Colonic mucosa (tissue), 4 donors: ENCODE measurements at regions not wholly inside any gene's neighbourhood (a gene's known extent, or its start where the extent isn't known, plus 50 kb on each side); places are given as distances from the start of the nearest gene placed in this dataset.

ENCODE experiments used
- DNase-seq: peaks from one replicate; pipeline ENCODE4 v3.0.0-alpha.2; 2020
- H3K27ac ChIP-seq: fragments of 200-600 bp; one replicate; pipeline ENCODE4 v1.8.0; 2021
- H3K27me3 ChIP-seq: fragments of 200-600 bp; one replicate; pipeline ENCODE4 v1.8.0; 2021
- H3K36me3 ChIP-seq: fragments of 200-600 bp; one replicate; pipeline ENCODE4 v1.8.0; 2021
- H3K4me1 ChIP-seq: fragments of 200-600 bp; one replicate; pipeline ENCODE4 v1.8.0; 2021; ENCODE audit warnings: mild to moderate bottlenecking
- H3K4me3 ChIP-seq: fragments of 200-600 bp; one replicate; pipeline ENCODE4 v1.8.0; 2021
- H3K9ac ChIP-seq, 2 donors: one replicate each; pipeline ENCODE4 v1.7.0; 2013; ENCODE audit warnings: control low read depth in 2 of 2, low read depth in 2 of 2, low read length in 2 of 2
- H3K9me3 ChIP-seq: fragments of 200-600 bp; one replicate; pipeline ENCODE4 v1.8.0; 2021
- intact Hi-C: fragments of 100-400 bp; cut with DNase I; formaldehyde crosslinking; loops from one replicate; pipeline ENCODE4 v1.14.1; 2022
- TF ChIP-seq, protein P1 (sequence below): fragments of 200-600 bp; IDR thresholded peaks from one replicate; pipeline ENCODE4 v1.8.0; 2022; ENCODE audit warnings: antibody characterized with exemption, mild to moderate bottlenecking
- donor health status: healthy.
- donor health status: DM: no; HTN: no; CAD: no.
- donor health status: DM: no; HTN: no; CAD: no.

DNA sequence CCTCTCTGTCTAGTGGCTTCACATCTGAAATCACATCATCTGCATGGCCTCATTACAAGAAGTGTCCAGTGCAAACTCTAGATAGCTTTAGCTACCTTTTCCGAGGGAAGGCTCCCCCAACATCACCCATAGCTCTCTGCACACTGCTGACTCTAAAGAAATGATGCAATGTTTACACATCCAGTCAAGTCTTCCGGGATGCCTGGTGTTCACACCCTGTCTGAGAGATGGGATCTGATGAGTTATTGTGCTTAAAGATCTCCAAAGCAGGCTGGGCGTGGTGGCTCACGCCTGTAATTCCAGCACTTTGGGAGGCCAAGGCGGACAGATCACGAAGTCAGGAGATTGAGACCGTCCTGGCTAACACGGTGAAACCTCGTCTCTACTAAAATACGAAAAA lies 404.6 kb upstream of the IRAK1BP1 start:
- Histone ChIP-seq H3K4me1 (no peaks in the 10 kb centered on the region), H3K9me3 (no peaks in the 10 kb centered on the region), H3K27ac (no peak overlapping the region), H3K4me3 (no peak overlapping the region), H3K9ac (no peak overlapping the region), H3K27me3 (no peaks in the 10 kb centered on the region), H3K36me3 (no peaks in the 10 kb centered on the region)
- TF ChIP-seq, protein P1, sequence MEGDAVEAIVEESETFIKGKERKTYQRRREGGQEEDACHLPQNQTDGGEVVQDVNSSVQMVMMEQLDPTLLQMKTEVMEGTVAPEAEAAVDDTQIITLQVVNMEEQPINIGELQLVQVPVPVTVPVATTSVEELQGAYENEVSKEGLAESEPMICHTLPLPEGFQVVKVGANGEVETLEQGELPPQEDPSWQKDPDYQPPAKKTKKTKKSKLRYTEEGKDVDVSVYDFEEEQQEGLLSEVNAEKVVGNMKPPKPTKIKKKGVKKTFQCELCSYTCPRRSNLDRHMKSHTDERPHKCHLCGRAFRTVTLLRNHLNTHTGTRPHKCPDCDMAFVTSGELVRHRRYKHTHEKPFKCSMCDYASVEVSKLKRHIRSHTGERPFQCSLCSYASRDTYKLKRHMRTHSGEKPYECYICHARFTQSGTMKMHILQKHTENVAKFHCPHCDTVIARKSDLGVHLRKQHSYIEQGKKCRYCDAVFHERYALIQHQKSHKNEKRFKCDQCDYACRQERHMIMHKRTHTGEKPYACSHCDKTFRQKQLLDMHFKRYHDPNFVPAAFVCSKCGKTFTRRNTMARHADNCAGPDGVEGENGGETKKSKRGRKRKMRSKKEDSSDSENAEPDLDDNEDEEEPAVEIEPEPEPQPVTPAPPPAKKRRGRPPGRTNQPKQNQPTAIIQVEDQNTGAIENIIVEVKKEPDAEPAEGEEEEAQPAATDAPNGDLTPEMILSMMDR: no peak
- DNase-seq: no peak
- intact Hi-C loops: no loop called here

DNA sequence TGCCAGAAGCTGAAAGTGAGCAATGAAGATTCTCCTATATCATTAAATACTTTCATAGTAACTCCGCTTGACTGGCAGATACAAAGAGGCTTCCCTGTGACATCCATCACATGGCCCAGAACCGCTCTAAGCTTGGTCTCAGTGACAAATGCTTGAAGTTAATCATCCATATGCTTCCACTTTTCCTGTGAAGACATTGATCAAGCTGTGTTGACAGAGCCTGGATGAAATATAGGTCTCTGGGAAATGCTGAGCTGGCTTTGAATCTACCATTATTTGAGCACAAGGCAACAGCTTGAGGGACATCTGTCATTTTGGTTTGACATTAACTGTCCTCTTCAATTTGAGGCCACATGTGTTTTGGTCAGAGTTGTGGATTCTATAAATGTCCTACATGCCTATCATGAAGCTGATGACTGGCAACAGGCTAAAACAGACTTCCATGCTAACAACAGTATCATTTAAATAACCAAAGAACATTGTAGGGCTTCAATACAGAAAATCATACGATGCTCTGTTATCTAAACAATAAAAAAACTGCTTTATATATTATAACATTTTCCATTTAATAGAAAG lies 402.2 kb upstream of the IRAK1BP1 start:
- no peak for DNase-seq
- intact Hi-C loops: no loop called here
- H3K9me3 ChIP-seq: no peaks in the 10 kb centered on the region
- no peak overlapping the region for H3K4me3 ChIP-seq
- H3K27me3 ChIP-seq: no peaks in the 10 kb centered on the region
- no peak overlapping the region for H3K9ac ChIP-seq
- no peaks in the 10 kb centered on the region for H3K36me3 ChIP-seq
- no peak overlapping the region for H3K27ac ChIP-seq
- TF ChIP-seq, protein P1: no peak
- H3K4me1 ChIP-seq: no peaks in the 10 kb centered on the region

DNA sequence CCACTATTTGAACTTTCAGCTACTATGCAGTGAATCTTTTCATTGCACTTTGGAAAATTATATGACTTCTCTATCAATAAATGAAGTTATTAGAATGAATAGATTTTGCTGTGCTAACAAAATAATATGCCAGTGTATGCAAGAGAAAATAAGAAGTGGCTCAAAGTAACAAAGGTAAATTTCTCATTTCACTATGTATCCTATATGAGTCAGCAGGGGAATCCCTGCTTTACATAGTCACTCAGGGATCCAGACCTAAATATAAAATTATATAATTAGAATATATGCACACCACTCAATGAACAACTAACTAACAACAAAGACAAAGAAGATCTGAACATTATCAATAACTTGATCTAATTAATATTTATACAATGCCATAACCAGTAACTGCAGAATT lies 390.8 kb upstream of the IRAK1BP1 start:
- no peak for DNase-seq
- TF ChIP-seq, protein P1: no peak
- H3K27me3 ChIP-seq: no peaks in the 10 kb centered on the region
- no peaks in the 10 kb centered on the region for H3K4me1 ChIP-seq
- no peak overlapping the region for H3K9ac ChIP-seq
- no peaks in the 10 kb centered on the region for H3K9me3 ChIP-seq
- H3K4me3 ChIP-seq: no peak overlapping the region
- no peaks in the 10 kb centered on the region for H3K36me3 ChIP-seq
- intact Hi-C loops: no loop called here
- no peak overlapping the region for H3K27ac ChIP-seq

DNA sequence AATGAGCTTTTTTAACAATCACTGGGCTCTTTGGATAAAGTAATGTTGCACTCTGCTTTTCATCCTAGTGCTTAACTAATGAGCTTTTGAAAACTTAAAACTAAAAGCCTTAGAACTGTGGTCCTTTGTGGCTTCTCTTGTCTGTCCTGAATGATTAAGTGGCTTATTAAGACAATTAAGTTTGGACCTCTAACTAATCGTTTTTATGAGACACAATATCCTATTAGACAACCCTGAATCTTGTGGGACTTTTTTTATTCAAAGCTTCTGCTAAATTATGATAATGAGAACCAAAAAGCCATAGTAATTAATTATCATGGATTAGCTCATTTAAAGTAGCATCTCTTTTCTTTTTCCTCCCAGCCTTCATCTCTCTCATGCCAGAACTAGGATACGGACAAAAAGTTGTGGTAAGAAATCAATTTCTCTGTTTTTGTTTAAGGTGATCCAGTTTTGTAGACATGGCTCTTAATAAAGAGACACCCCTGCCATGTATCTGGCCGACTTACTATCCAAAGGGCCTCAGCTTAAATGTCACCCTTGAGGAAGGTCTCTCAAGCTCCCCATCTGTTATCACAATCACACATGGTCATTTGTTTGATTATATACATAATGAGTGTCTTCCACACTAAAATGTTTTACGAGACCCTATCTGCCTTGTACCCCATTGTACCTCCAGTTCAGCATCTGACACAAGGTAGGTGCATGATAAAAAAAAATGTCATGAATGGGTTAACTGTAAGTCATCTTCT lies 384.4 kb upstream of the IRAK1BP1 start:
- H3K36me3 ChIP-seq: no peaks in the 10 kb centered on the region
- no peak overlapping the region for H3K9ac ChIP-seq
- H3K4me1 ChIP-seq: no peaks in the 10 kb centered on the region
- DNase-seq: no peak
- H3K9me3 ChIP-seq: no peaks in the 10 kb centered on the region
- no peaks in the 10 kb centered on the region for H3K27me3 ChIP-seq
- no peak overlapping the region for H3K4me3 ChIP-seq
- no peak overlapping the region for H3K27ac ChIP-seq
- intact Hi-C loops: no loop called here
- TF ChIP-seq, protein P1: no peak

DNA sequence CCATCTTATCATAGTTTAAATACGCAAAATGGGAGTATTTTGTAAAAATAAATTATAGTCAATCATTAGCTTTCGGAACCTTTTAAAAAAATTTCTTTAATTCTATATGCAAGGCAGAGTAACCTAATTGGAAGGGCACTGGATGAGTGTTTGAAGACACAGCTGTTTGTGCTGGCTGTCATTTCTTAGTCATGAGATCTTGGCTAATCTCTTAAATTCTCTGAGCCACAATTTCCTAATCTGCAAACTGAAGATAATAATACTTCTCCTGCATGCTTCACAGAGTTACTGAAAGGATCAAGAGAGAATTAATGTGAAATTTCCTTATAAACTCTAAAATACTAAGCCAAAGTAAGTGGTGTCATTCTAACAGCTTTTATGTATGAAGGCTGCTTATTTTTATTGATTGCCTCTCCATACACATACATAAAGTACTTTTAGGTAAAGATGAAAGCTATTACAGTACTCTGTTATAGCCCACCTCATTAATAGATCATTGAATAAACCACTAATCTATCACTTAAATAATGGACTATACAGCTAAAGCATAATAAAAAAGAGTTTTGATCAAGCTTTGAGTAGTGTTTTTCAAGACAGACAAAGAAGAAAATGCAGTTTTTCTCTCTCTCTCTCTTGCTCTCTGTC lies 383.7 kb upstream of the IRAK1BP1 start:
- Histone ChIP-seq H3K27me3 (no peaks in the 10 kb centered on the region), H3K9me3 (no peaks in the 10 kb centered on the region), H3K4me1 (no peaks in the 10 kb centered on the region), H3K27ac (no peak overlapping the region), H3K4me3 (no peak overlapping the region), H3K9ac (no peak overlapping the region), H3K36me3 (no peaks in the 10 kb centered on the region)
- TF ChIP-seq, protein P1: no peak
- intact Hi-C loops: no loop called here
- no peak for DNase-seq
